ENCODE measurements at regions not wholly inside any gene's neighbourhood (a gene's known extent, or its start where the extent isn't known, plus 50 kb on each side); places are given as distances from the start of the nearest gene placed in this dataset.

DNA sequence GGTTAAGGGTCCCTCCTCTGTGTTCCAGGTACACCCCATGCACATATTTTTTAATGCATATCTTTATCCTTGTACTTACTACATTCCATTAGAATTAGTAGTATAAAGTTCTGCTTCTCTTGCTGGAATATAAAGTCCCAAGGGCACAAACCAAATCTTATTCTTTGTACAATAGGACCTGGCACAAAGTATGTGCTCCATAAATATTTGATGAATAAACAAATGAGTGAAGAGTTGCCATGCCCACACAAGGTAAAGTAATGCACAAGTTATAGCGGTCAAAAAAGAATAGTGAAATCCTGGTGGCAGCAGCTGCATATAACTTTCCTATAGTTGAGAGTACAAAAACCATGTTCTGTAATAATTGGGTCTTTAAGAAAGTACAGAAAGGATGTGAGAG, 82.1 kb upstream of the BMP4 start:
- no peak for DNase-seq (ENCODE audit: low read depth)
- TF ChIP-seq, protein P1, sequence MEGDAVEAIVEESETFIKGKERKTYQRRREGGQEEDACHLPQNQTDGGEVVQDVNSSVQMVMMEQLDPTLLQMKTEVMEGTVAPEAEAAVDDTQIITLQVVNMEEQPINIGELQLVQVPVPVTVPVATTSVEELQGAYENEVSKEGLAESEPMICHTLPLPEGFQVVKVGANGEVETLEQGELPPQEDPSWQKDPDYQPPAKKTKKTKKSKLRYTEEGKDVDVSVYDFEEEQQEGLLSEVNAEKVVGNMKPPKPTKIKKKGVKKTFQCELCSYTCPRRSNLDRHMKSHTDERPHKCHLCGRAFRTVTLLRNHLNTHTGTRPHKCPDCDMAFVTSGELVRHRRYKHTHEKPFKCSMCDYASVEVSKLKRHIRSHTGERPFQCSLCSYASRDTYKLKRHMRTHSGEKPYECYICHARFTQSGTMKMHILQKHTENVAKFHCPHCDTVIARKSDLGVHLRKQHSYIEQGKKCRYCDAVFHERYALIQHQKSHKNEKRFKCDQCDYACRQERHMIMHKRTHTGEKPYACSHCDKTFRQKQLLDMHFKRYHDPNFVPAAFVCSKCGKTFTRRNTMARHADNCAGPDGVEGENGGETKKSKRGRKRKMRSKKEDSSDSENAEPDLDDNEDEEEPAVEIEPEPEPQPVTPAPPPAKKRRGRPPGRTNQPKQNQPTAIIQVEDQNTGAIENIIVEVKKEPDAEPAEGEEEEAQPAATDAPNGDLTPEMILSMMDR (IDR thresholded peaks at IDR 0.05; ENCODE audit: insufficient read depth, low read depth, low read length) = no peak
- ChIA-PET POLR2A (no interaction called here), CTCF (no interaction called here)
- no peaks in the 10 kb centered on the region for H3K27me3 ChIP-seq (ENCODE audit: control insufficient read depth, insufficient read depth, low read length)
- no peaks in the 10 kb centered on the region for H3K36me3 ChIP-seq (ENCODE audit: control insufficient read depth, insufficient read depth, low read length)
- no peak overlapping the region for H3K4me3 ChIP-seq (ENCODE audit: low read depth, low read length)

DNA sequence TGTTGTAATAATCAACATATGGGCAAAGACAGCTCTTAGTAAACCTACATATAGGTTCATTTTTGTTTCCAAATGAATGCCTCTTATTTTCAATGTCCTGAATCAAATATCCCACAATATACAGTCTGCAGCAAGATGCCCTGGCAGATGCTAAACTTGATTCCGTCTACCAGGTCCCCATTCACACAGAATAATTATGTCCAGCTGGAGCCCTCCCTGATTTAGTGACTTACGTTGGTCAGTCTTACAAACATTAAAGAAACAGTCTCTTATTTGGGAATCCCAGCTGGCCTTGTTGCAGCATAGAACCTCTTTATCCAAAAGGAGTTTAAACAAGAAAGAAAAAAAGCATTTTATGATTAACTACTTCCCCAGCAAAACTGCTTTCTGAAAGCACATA, 82.7 kb upstream of the BMP4 start:
- no peaks in the 10 kb centered on the region for H3K27me3 ChIP-seq (ENCODE audit: control insufficient read depth, insufficient read depth, low read length)
- TF ChIP-seq, protein P1 (IDR thresholded peaks at IDR 0.05; ENCODE audit: insufficient read depth, low read depth, low read length) = no peak
- ChIA-PET POLR2A (no interaction called here), CTCF (interaction anchor here (0.7 kb wide), 1 partner anchor 11 kb away, joined by 3 read pairs; no protein-coding TSS in a partner anchor)
- H3K4me3 ChIP-seq (ENCODE audit: low read depth, low read length) = no peak overlapping the region
- H3K36me3 ChIP-seq (ENCODE audit: control insufficient read depth, insufficient read depth, low read length) = no peaks in the 10 kb centered on the region
- DNase-seq (ENCODE audit: low read depth) = no peak

DNA sequence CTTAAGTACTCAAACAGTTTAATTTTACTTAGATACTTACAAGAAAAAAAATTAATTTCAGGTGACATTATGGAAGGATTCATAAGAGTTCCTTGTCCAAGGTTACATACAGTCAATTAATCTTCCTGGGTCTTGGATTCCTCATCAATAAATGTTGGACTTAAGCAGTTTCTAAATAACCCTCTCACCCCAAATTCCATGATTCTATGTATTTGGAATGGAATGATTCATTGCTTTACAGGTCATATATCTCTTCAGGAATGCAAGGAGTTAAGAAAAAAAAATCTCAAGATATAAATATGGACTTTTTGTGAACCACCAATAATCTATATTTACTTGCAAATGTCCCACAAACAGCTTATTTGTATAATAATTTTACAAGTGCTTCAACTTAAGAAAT, 84.2 kb upstream of the BMP4 start:
- POLR2A ChIA-PET = no interaction called here
- H3K36me3 ChIP-seq (ENCODE audit: control insufficient read depth, insufficient read depth, low read length) = no peaks in the 10 kb centered on the region
- H3K4me3 ChIP-seq (ENCODE audit: low read depth, low read length) = no peak overlapping the region
- no peak for DNase-seq (ENCODE audit: low read depth)
- no peaks in the 10 kb centered on the region for H3K27me3 ChIP-seq (ENCODE audit: control insufficient read depth, insufficient read depth, low read length)
- TF ChIP-seq, protein P1 (IDR thresholded peaks at IDR 0.05; ENCODE audit: insufficient read depth, low read depth, low read length) = no peak
- CTCF ChIA-PET = no interaction called here

DNA sequence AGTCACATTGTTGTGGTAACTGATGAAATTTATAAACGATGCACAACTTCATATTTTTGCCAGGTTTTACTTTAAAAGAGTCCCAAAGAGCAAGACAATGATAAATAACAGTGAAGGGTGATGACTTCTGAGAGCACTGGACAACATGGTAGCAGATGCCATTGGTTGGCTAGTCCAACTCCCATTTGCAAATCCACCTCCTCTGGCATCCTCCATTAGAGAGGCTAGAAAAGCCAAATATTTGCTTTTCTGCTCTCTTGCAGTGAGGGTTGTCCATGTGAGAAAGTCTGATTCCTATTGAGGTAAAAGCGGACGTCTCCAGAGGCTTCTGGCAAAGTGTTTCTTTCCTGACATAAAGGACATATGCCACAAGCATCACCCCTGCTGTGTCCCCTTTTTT, 89.6 kb upstream of the BMP4 start:
- Histone ChIP-seq H3K27me3 (ENCODE audit: control insufficient read depth, insufficient read depth, low read length) (peaks cover 1% of the 10 kb centered on the region; the same call in 1 of the 2 replicates), H3K36me3 (ENCODE audit: control insufficient read depth, insufficient read depth, low read length) (no peaks in the 10 kb centered on the region), H3K4me3 (ENCODE audit: low read depth, low read length) (no peak overlapping the region)
- no peak for DNase-seq (ENCODE audit: low read depth)
- ChIA-PET CTCF (no interaction called here), POLR2A (no interaction called here)
- TF ChIP-seq, protein P1 (IDR thresholded peaks at IDR 0.05; ENCODE audit: insufficient read depth, low read depth, low read length) = no peak

DNA sequence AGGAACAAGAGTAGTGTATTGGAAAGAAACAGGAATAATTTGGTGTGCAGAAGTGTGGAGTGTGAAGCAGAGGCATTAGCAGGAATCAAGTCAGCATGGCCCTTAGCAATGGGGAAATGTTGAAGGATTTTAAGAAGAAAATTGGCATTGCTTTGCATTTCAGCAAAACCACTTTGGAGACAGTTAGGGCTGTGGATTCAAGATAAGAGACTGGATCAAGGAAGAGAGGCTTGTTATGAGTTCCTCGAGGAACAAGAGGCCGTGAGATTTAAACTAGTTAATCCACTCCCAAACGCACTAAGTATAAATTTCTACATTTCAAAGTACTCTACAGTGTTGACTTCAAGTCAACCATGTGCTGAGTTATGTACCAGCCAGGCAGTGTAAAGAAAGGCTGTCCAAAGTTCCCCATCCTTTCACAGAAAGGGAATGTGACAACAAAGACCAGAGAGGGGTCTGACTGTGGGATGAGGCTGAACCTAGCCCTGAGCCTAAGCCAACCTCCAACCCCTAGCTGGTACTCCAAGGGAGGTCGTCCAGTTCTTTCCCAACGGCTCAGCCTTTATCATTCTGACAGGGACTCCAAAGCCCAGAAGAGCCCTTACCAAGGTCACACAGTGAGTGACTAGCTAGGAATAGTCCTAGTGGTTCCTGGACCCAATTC, 91.2 kb upstream of the BMP4 start:
- H3K27me3 ChIP-seq (ENCODE audit: control insufficient read depth, insufficient read depth, low read length) = peaks cover 1% of the 10 kb centered on the region; the same call in 1 of the 2 replicates
- no peak for DNase-seq (ENCODE audit: low read depth)
- CTCF ChIA-PET = no interaction called here
- POLR2A ChIA-PET = no interaction called here
- TF ChIP-seq, protein P1 (IDR thresholded peaks at IDR 0.05; ENCODE audit: insufficient read depth, low read depth, low read length) = no peak
- no peaks in the 10 kb centered on the region for H3K36me3 ChIP-seq (ENCODE audit: control insufficient read depth, insufficient read depth, low read length)
- H3K4me3 ChIP-seq (ENCODE audit: low read depth, low read length) = no peak overlapping the region

Measured in BJ (cell line).